GM12891 (cell line): ENCODE measurements at regions not wholly inside any gene's neighbourhood (a gene's known extent, or its start where the extent isn't known, plus 50 kb on each side); places are given as distances from the start of the nearest gene placed in this dataset.

Source experiments
- POLR2A ChIP-seq: IDR thresholded peaks from 2 replicates; pipeline ENCODE4 v1.6.1; 2011; ENCODE audit warnings: low read depth, low read length, control low read depth
- POLR2AphosphoS5 ChIP-seq: IDR thresholded peaks from 2 replicates; pipeline ENCODE4 v1.6.1; 2011; ENCODE audit warnings: low read depth, low read length, control low read depth
- TAF1 ChIP-seq: IDR thresholded peaks from 2 replicates; pipeline ENCODE4 v1.6.1; 2011; ENCODE audit warnings: low read depth, low read length, control low read depth

DNA sequence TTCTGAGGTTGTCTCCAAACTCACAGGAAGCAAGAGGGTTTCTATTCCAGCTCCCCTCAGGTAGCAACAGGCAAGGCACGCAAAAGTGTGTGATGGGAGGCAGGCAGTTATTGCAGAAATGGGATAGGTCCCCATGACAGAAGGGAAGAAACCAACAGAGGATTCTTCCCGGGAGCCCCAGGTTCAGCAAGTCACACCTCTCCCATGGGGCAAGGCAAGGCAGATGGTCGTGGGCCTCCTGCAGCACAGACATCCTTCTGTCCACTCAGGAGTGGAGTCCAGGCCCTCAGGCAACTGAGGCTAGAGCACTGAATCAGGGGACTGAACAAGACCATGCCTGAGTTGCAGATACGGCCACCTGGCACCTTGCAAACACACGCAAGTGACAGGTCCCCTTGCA, 424.9 kb upstream of the IRX4 start:
- TF ChIP-seq POLR2A = no peak
- no peak for TF ChIP-seq TAF1
- no peak for TF ChIP-seq POLR2AphosphoS5
